Gastroesophageal sphincter (tissue), 3 donors: ENCODE measurements at regions not wholly inside any gene's neighbourhood (a gene's known extent, or its start where the extent isn't known, plus 50 kb on each side); places are given as distances from the start of the nearest gene placed in this dataset.

Experiments
- CTCF ChIP-seq, 4 experiments: fragments of 200-600 bp in 2 of 4; fragments of 450-650 bp in 2 of 4; sonication (generic) in 1 of 4; IDR thresholded peaks; one replicate each; pipeline ENCODE4 v1.5.1; 2017 to 2019; ENCODE audit warnings: antibody characterized with exemption in 4 of 4, mild to moderate bottlenecking in 2 of 4, moderate library complexity in 2 of 4
- POLR2A ChIP-seq, 2 donors: fragments of 450-650 bp; IDR thresholded peaks; one replicate each; pipeline ENCODE4 v1.6.1; 2017; ENCODE audit warnings: antibody characterized with exemption in 2 of 2, mild to moderate bottlenecking in 2 of 2, moderate library complexity in 1 of 2
- POLR2AphosphoS5 ChIP-seq: sonication (generic); formaldehyde crosslinking; IDR thresholded peaks from one replicate; pipeline ENCODE4 v1.6.1; 2017; ENCODE audit warnings: antibody characterized with exemption

GRCh38 chr20:23143098-23143497 lies 57.0 kb upstream of the CD93 start:
- TF ChIP-seq CTCF (IDR thresholded peaks at IDR 0.05) (peak in 1 of 4 experiments; percentile 7), POLR2AphosphoS5 (peak; percentile 53), POLR2A (IDR thresholded peaks at IDR 0.05) (no peak)
